Activated B cell treated with CpG ODN at 0.5 μM for 24 hours (primary cell): ENCODE measurements at regions not wholly inside any gene's neighbourhood (a gene's known extent, or its start where the extent isn't known, plus 50 kb on each side); places are given as distances from the start of the nearest gene placed in this dataset.

ENCODE experiments used
- ATAC-seq: fragments of 200-7000 bp; cut with Tn5 transposase; one replicate; pipeline ENCODE4 v1.10.0; 2021; ENCODE audit warnings: low read depth, mild to moderate bottlenecking, moderate library complexity
- CTCF ChIA-PET: fragments of 350-600 bp; sonication (Branson Sonifier 250); formaldehyde crosslinking; loops from one replicate; lab custom pipeline; 2021; ENCODE audit warnings: antibody characterized with exemption; lab: Charles Lee
- POLR2A ChIA-PET: fragments of 350-600 bp; sonication (Branson Sonifier 250); formaldehyde crosslinking; loops from one replicate; lab custom pipeline; 2021; ENCODE audit warnings: antibody characterized with exemption; lab: Charles Lee
- DNase-seq: peaks from one replicate; pipeline ENCODE4 v3.0.0; 2022
- H3K27ac Mint-ChIP-seq: one replicate; pipeline ENCODE4 v1.8.0; 2020; ENCODE audit warnings: mixed read lengths
- H3K27me3 Mint-ChIP-seq: one replicate; pipeline ENCODE4 v1.8.0; 2021; ENCODE audit warnings: mixed read lengths
- H3K36me3 Mint-ChIP-seq: one replicate; pipeline ENCODE4 v1.8.0; 2021; ENCODE audit warnings: low read depth, mixed read lengths
- H3K4me1 Mint-ChIP-seq: one replicate; pipeline ENCODE4 v1.8.0; 2021; ENCODE audit warnings: mixed read lengths
- H3K4me3 Mint-ChIP-seq: one replicate; pipeline ENCODE4 v1.8.0; 2020; ENCODE audit warnings: mild to moderate bottlenecking, mixed read lengths
- H3K9me3 Mint-ChIP-seq: one replicate; pipeline ENCODE4 v1.8.0; 2020; ENCODE audit warnings: mixed read lengths
- intact Hi-C: fragments of 100-400 bp; cut with micrococcal nuclease; formaldehyde crosslinking; loops from one replicate; pipeline ENCODE4 v1.15.1; 2024
- TF ChIP-seq, protein P1 (sequence below): fragments of 200-600 bp; IDR thresholded peaks from one replicate; pipeline ENCODE4 v1.8.0; 2022; ENCODE audit warnings: antibody characterized with exemption, mild to moderate bottlenecking

DNA sequence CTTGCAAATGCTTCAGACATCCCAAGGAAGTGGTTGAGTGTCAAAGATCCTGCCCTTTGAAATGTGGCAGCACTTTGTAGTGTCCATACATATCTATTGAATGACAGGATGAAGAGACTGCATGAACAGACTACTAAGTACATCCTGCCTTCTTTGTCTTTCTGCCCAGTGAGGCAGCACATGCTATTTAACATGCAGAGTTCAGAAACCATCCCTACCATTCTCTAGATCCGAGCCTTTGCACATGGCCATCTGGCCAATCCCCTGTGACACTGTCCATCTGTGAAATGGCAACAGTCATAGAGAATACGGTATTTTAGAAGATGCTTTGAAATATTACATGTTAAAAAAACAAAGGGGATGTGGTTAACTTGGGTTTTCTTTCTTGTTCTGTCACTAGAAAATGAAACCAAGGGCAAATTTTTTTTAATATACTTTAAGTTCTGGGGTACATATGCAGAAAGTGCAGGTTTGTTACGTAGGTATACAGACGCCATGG is 519.6 kb downstream of the NTRK3 start:
- H3K27ac Mint-ChIP-seq: no peak overlapping the region
- POLR2A ChIA-PET: no interaction called here
- DNase-seq: no peak
- H3K27me3 Mint-ChIP-seq: no peaks in the 10 kb centered on the region
- H3K36me3 Mint-ChIP-seq: no peaks in the 10 kb centered on the region
- no peaks in the 10 kb centered on the region for H3K4me1 Mint-ChIP-seq
- CTCF ChIA-PET: no interaction called here
- no peak overlapping the region for H3K4me3 Mint-ChIP-seq
- intact Hi-C loops: no loop called here
- TF ChIP-seq, protein P1, sequence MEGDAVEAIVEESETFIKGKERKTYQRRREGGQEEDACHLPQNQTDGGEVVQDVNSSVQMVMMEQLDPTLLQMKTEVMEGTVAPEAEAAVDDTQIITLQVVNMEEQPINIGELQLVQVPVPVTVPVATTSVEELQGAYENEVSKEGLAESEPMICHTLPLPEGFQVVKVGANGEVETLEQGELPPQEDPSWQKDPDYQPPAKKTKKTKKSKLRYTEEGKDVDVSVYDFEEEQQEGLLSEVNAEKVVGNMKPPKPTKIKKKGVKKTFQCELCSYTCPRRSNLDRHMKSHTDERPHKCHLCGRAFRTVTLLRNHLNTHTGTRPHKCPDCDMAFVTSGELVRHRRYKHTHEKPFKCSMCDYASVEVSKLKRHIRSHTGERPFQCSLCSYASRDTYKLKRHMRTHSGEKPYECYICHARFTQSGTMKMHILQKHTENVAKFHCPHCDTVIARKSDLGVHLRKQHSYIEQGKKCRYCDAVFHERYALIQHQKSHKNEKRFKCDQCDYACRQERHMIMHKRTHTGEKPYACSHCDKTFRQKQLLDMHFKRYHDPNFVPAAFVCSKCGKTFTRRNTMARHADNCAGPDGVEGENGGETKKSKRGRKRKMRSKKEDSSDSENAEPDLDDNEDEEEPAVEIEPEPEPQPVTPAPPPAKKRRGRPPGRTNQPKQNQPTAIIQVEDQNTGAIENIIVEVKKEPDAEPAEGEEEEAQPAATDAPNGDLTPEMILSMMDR: no peak
- no peaks in the 10 kb centered on the region for H3K9me3 Mint-ChIP-seq
- ATAC-seq: no peak

DNA sequence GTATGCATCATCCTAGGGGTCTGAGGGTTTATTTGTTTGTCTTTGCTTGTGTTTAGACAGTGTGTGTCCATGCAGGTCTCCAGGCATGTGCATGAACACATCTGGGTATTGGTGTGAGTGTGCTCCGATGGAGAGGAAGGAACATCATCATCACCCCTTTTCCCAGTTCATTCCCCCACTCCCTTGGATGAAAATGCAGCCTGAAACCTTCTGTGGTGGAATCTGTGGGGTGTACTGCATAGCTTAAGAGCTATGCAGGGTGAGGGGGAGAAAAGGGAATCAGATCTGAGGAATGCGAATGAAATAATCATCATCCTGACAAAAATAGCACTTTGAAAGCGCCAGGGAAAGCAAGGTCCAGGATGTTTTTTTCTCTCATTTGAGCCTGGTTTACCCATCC is 520.1 kb downstream of the NTRK3 start:
- Mint-ChIP-seq H3K36me3 (no peaks in the 10 kb centered on the region), H3K27ac (no peak overlapping the region), H3K27me3 (no peaks in the 10 kb centered on the region), H3K4me3 (no peak overlapping the region), H3K9me3 (no peaks in the 10 kb centered on the region), H3K4me1 (no peaks in the 10 kb centered on the region)
- ATAC-seq (no peak), DNase-seq (no peak)
- TF ChIP-seq, protein P1: no peak
- ChIA-PET CTCF (no interaction called here), POLR2A (no interaction called here)
- intact Hi-C loops: no loop called here

DNA sequence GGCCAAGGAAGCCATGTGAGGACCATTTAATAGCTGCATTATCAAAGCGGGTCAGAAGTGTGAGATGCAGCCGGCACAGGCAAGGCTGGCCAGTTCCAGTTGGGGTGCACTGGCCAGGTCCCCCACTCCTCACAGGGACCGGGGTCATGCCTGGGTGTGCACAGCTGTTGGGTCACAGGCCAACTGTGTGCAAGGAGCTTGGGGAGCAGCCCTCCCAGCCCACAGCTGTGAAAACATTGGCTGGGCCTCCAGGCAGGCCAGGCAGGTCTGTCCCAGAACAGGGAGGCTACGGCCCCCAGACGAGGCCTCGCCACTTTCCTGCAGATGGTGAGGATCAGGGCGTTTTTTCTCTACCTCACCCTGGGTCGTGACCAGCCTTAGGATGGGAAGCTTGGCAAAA is 521.0 kb downstream of the NTRK3 start:
- intact Hi-C loops: no loop called here
- no peaks in the 10 kb centered on the region for H3K36me3 Mint-ChIP-seq
- no peak for DNase-seq
- H3K27me3 Mint-ChIP-seq: no peaks in the 10 kb centered on the region
- H3K9me3 Mint-ChIP-seq: no peaks in the 10 kb centered on the region
- ChIA-PET POLR2A (no interaction called here), CTCF (no interaction called here)
- no peak overlapping the region for H3K27ac Mint-ChIP-seq
- H3K4me1 Mint-ChIP-seq: no peaks in the 10 kb centered on the region
- H3K4me3 Mint-ChIP-seq: no peak overlapping the region
- TF ChIP-seq, protein P1: no peak
- ATAC-seq: no peak

DNA sequence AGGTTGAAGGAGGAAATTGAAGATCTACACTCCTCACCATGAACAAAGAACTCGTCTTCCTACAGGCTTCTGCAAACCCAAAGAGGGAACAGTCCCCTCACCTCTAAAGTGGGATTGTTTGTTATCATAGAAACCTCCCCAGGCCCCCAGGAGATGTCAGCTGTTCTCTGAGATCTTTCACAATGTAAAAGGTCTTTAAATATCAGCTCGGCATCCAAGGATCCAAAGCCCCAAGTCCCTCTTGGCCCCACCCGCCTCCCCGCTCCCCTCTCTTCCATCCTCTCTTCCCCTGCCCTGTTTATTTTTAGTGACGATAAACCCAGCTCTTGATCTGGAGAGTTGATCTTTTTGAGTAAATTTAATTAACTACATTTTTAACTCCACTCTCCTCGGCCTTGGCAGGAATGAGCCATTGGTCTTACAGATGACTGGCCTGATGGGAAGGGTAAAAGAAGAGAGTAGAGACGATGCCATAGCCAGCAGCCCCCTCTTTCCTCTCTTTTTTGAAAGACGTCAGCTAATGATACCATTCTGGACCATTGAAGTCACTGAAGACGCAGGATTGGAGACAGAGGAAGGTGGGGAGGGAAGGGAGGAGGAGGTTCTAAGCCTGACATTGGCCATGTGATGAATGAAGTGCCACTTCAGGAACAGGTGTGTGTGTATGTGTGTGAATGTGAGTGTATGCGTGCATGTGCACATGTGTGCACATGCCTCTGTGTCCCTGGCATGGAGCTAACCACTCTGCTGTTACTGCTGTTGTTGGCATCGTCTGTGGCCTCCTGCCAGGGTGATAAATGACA is 521.8 kb downstream of the NTRK3 start:
- H3K9me3 Mint-ChIP-seq: no peaks in the 10 kb centered on the region
- H3K4me3 Mint-ChIP-seq: no peak overlapping the region
- CTCF ChIA-PET: no interaction called here
- no peak overlapping the region for H3K27ac Mint-ChIP-seq
- intact Hi-C loops: no loop called here
- DNase-seq: no peak
- no peak for ATAC-seq
- POLR2A ChIA-PET: no interaction called here
- TF ChIP-seq, protein P1: no peak
- H3K4me1 Mint-ChIP-seq: no peaks in the 10 kb centered on the region
- no peaks in the 10 kb centered on the region for H3K36me3 Mint-ChIP-seq
- H3K27me3 Mint-ChIP-seq: no peaks in the 10 kb centered on the region

DNA sequence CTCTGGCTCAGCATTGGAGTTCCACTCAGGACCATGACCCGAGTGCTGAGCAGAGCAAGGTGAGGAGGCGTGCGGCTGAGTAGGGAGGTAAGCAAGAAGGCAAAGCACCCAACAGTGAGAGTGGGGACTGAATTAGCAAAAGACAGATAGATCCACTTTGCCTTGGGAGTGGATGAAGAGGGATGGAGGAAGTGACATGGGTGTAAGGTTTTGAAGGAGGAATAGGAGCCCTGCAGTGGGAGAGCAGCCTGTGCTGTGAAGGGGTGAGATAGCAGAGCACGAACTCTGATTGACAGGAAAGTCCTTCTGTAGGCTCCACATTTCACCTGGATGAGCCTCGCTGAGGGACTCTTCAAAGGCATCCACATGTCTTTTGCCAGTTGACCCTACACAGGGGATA is 522.6 kb downstream of the NTRK3 start:
- no peak for ATAC-seq
- intact Hi-C loops: no loop called here
- TF ChIP-seq, protein P1: no peak
- Mint-ChIP-seq H3K4me1 (no peaks in the 10 kb centered on the region), H3K4me3 (no peak overlapping the region), H3K27me3 (no peaks in the 10 kb centered on the region), H3K27ac (no peak overlapping the region), H3K36me3 (no peaks in the 10 kb centered on the region), H3K9me3 (no peaks in the 10 kb centered on the region)
- POLR2A ChIA-PET: no interaction called here
- no peak for DNase-seq
- CTCF ChIA-PET: no interaction called here
